PC-3 (cell line): ENCODE measurements at regions not wholly inside any gene's neighbourhood (a gene's known extent, or its start where the extent isn't known, plus 50 kb on each side); places are given as distances from the start of the nearest gene placed in this dataset.

Experiments
- ATAC-seq: fragments of 200-7000 bp; cut with Tn5 transposase; 2 replicates; pipeline ENCODE4 v1.9.1; 2020; ENCODE audit warnings: mild to moderate bottlenecking, moderate library complexity
- BruUV-seq: library from RNA; stranded (reverse); fragments of 400-500 nt; replicated peaks from 2 replicates; lab custom pipeline; 2021; lab: Mats Ljungman, UMichigan
- CTCF ChIA-PET: fragments of 300-600 bp; sonication (Branson Sonifier 250); formaldehyde crosslinking; loops from one replicate; lab custom pipeline; 2022; ENCODE audit warnings: antibody characterized with exemption; lab: Charles Lee
- POLR2A ChIA-PET: fragments of 300-600 bp; sonication (Branson Sonifier 250); formaldehyde crosslinking; loops from one replicate; lab custom pipeline; 2022; ENCODE audit warnings: antibody characterized with exemption; ENCODE audit not compliant: unreplicated experiment; lab: Charles Lee
- DNase-seq: peaks from one replicate; pipeline ENCODE4 v3.0.0-alpha.2; 2015
- H2AFZ ChIP-seq: fragments of 300-600 bp; sonication (generic); 2 replicates; pipeline ENCODE4 v1.6.0; 2016; ENCODE audit warnings: antibody characterized with exemption, low read length
- H3F3A ChIP-seq: fragments of 300-600 bp; sonication (generic); one replicate; pipeline ENCODE4 v1.6.0; 2017; ENCODE audit warnings: antibody characterized with exemption, low read length, control low read depth, mild to moderate bottlenecking; ENCODE audit not compliant: unreplicated experiment
- H3K27ac ChIP-seq: fragments of 300-600 bp; sonication (generic); 2 replicates; pipeline ENCODE4 v1.5.1; 2016; ENCODE audit warnings: mild to moderate bottlenecking, low read length
- H3K27me3 ChIP-seq: fragments of 300-600 bp; sonication (generic); 2 replicates; pipeline ENCODE4 v1.6.1; 2016; ENCODE audit warnings: low read length, mixed read lengths
- H3K36me3 ChIP-seq: fragments of 300-600 bp; sonication (generic); 2 replicates; pipeline ENCODE4 v1.6.1; 2016; ENCODE audit warnings: low read depth, mixed run types, low read length, mixed read lengths
- H3K4me1 ChIP-seq: fragments of 300-600 bp; sonication (generic); 2 replicates; pipeline ENCODE4 v1.5.1; 2016; ENCODE audit warnings: low read length; ENCODE audit not compliant: insufficient read depth
- H3K4me2 ChIP-seq: fragments of 300-600 bp; sonication (generic); 2 replicates; pipeline ENCODE4 v1.6.0; 2016; ENCODE audit warnings: low read length
- H3K4me3 ChIP-seq: fragments of 300-600 bp; sonication (generic); 2 replicates; pipeline ENCODE4 v1.5.1; 2016; ENCODE audit warnings: mild to moderate bottlenecking, low read length, mixed read lengths
- H3K79me2 ChIP-seq: fragments of 300-600 bp; sonication (generic); 2 replicates; pipeline ENCODE4 v1.6.1; 2017; ENCODE audit warnings: low read length, mixed read lengths
- H3K9ac ChIP-seq: fragments of 300-600 bp; sonication (generic); 2 replicates; pipeline ENCODE4 v1.6.0; 2016; ENCODE audit warnings: mild to moderate bottlenecking, low read length
- H3K9me2 ChIP-seq: fragments of 300-600 bp; sonication (generic); replicated peaks from 2 replicates; pipeline ENCODE4 v1.6.1; 2016; ENCODE audit warnings: mixed run types, low read length, mixed read lengths
- H3K9me3 ChIP-seq: fragments of 300-600 bp; sonication (generic); 2 replicates; pipeline ENCODE4 v1.6.1; 2016; ENCODE audit warnings: low read length, mixed read lengths
- H4K20me1 ChIP-seq: fragments of 300-600 bp; sonication (generic); 2 replicates; pipeline ENCODE4 v1.6.1; 2016; ENCODE audit warnings: low read length, mixed read lengths
- EZH2 ChIP-seq: fragments of 300-600 bp; sonication (generic); IDR thresholded peaks from one replicate; pipeline ENCODE4 v1.6.1; 2017; ENCODE audit warnings: antibody characterized with exemption, mild to moderate bottlenecking, low read length; ENCODE audit not compliant: unreplicated experiment
- EZH2phosphoT487 ChIP-seq: fragments of 300-600 bp; sonication (generic); IDR thresholded peaks from 2 replicates; pipeline ENCODE4 v1.6.1; 2018; ENCODE audit warnings: mild to moderate bottlenecking, antibody characterized with exemption, low read length, borderline replicate concordance
- intact Hi-C: fragments of 100-400 bp; cut with micrococcal nuclease; formaldehyde crosslinking; loops from 2 replicates; pipeline ENCODE4 v1.9.0; 2023
- TF ChIP-seq, protein P1 (sequence below): fragments of 300-600 bp; sonication (generic); conservative IDR thresholded peaks from 2 replicates; pipeline ENCODE4 v1.5.1; 2017; ENCODE audit warnings: antibody characterized with exemption, low read depth, mild to moderate bottlenecking, low read length

DNA sequence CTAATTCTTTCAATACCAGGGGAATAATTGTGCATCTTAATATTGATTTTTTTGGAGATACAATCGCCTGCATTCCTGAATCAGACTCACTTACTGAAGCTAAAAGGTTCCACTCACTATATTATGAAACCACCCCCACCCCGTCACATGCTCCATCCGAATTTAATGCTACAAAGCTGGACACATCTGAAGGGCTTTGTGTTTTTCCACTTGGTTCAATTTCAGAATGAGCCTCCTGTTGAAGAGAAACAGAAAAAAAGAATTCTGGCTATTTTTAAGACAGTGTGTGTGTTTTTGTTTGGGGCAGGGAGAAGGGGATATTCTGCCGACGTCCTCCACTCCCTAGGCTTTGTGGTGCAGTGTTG lies 165.5 kb upstream of the TBX20 start:
- TF ChIP-seq EZH2, result no peak
- TF ChIP-seq, protein P1, sequence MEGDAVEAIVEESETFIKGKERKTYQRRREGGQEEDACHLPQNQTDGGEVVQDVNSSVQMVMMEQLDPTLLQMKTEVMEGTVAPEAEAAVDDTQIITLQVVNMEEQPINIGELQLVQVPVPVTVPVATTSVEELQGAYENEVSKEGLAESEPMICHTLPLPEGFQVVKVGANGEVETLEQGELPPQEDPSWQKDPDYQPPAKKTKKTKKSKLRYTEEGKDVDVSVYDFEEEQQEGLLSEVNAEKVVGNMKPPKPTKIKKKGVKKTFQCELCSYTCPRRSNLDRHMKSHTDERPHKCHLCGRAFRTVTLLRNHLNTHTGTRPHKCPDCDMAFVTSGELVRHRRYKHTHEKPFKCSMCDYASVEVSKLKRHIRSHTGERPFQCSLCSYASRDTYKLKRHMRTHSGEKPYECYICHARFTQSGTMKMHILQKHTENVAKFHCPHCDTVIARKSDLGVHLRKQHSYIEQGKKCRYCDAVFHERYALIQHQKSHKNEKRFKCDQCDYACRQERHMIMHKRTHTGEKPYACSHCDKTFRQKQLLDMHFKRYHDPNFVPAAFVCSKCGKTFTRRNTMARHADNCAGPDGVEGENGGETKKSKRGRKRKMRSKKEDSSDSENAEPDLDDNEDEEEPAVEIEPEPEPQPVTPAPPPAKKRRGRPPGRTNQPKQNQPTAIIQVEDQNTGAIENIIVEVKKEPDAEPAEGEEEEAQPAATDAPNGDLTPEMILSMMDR, result no peak
- no peak for TF ChIP-seq EZH2phosphoT487
- POLR2A ChIA-PET, result no interaction called here
- H3F3A ChIP-seq, result no peaks in the 10 kb centered on the region
- H3K9ac ChIP-seq, result no peak overlapping the region
- H4K20me1 ChIP-seq, result no peaks in the 10 kb centered on the region
- H3K27me3 ChIP-seq, result peaks cover 39% of the 10 kb centered on the region; the same call in 1 of the 2 replicates
- no peaks in the 10 kb centered on the region for H3K4me1 ChIP-seq
- H3K27ac ChIP-seq, result no peak overlapping the region
- H3K9me3 ChIP-seq, result no peaks in the 10 kb centered on the region
- H3K4me2 ChIP-seq, result no peak overlapping the region
- H3K79me2 ChIP-seq, result no peaks in the 10 kb centered on the region
- no peaks in the 10 kb centered on the region for H3K9me2 ChIP-seq
- H3K36me3 ChIP-seq, result no peaks in the 10 kb centered on the region
- no peak for DNase-seq
- BruUV-seq, result no TSS peak
- CTCF ChIA-PET, result no interaction called here
- no peak overlapping the region for H2AFZ ChIP-seq
- no peak overlapping the region for H3K4me3 ChIP-seq
- intact Hi-C loops, result no loop called here
- ATAC-seq, result no peak

GRCh38 chr7:35418716-35419390 lies 165.0 kb upstream of the TBX20 start:
- no peak for DNase-seq
- no peaks in the 10 kb centered on the region for H3K4me1 ChIP-seq
- no peak overlapping the region for H3K27ac ChIP-seq
- H3K4me3 ChIP-seq, result no peak overlapping the region
- H3K4me2 ChIP-seq, result no peak overlapping the region
- no peaks in the 10 kb centered on the region for H3K9me3 ChIP-seq
- POLR2A ChIA-PET, result no interaction called here
- peaks cover 39% of the 10 kb centered on the region; the same call in 1 of the 2 replicates for H3K27me3 ChIP-seq
- H4K20me1 ChIP-seq, result no peaks in the 10 kb centered on the region
- H3K9me2 ChIP-seq, result no peaks in the 10 kb centered on the region
- no peak overlapping the region for H2AFZ ChIP-seq
- ATAC-seq, result no peak
- CTCF ChIA-PET, result no interaction called here
- BruUV-seq, result no TSS peak
- H3F3A ChIP-seq, result no peaks in the 10 kb centered on the region
- H3K36me3 ChIP-seq, result no peaks in the 10 kb centered on the region
- no peak overlapping the region for H3K9ac ChIP-seq
- intact Hi-C loops, result no loop called here
- TF ChIP-seq, protein P1, result no peak
- TF ChIP-seq EZH2 (no peak), EZH2phosphoT487 (no peak)
- no peaks in the 10 kb centered on the region for H3K79me2 ChIP-seq

DNA sequence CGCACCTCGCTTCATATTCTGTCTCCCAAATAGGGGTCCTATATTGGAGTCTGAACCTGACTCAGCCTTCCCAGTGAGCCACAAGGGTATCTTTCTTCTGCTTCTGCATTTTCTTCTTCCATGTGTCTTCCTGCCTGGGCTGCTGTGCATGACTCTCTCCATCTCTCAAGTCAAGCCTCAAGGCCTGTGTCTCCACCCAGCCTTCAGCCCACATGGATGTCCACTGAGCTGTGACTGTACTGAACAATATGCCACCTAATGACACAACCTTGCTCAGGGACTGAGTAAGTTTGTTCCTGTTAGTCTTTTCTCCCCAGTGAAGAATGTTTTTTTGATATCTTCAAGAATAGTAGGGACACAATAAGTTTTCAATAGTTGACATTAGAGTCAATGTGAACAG lies 162.7 kb upstream of the TBX20 start:
- no peak overlapping the region for H3K9ac ChIP-seq
- intact Hi-C loops, result no loop called here
- H3K79me2 ChIP-seq, result no peaks in the 10 kb centered on the region
- H3K4me3 ChIP-seq, result no peak overlapping the region
- TF ChIP-seq, protein P1, result no peak
- TF ChIP-seq EZH2phosphoT487, result no peak
- TF ChIP-seq EZH2, result no peak
- no TSS peak for BruUV-seq
- H3K4me1 ChIP-seq, result no peaks in the 10 kb centered on the region
- H4K20me1 ChIP-seq, result no peaks in the 10 kb centered on the region
- ATAC-seq (no peak), DNase-seq (no peak)
- H3K9me2 ChIP-seq, result no peaks in the 10 kb centered on the region
- no peaks in the 10 kb centered on the region for H3F3A ChIP-seq
- POLR2A ChIA-PET, result no interaction called here
- H2AFZ ChIP-seq, result no peak overlapping the region
- no peak overlapping the region for H3K4me2 ChIP-seq
- CTCF ChIA-PET, result no interaction called here
- no peaks in the 10 kb centered on the region for H3K36me3 ChIP-seq
- peaks cover 30% of the 10 kb centered on the region; the same call in 1 of the 2 replicates for H3K27me3 ChIP-seq
- no peak overlapping the region for H3K27ac ChIP-seq
- no peaks in the 10 kb centered on the region for H3K9me3 ChIP-seq
